Stomach (tissue), 4 donors: ENCODE measurements at regions not wholly inside any gene's neighbourhood (a gene's known extent, or its start where the extent isn't known, plus 50 kb on each side); places are given as distances from the start of the nearest gene placed in this dataset.
"Not testable (repeated sequence)": the region's sequence is repeated elsewhere in the genome, so short reads cannot be mapped to it uniquely, and the experiment has no call there.

ENCODE experiments used
- POLR2A ChIP-seq, 4 donors: fragments of 450-650 bp; IDR thresholded peaks; one replicate each; pipeline ENCODE4 v1.6.1; 2016; ENCODE audit warnings: antibody characterized with exemption in 4 of 4, control low read depth in 2 of 4, mild to moderate bottlenecking in 1 of 4, moderate library complexity in 1 of 4
- TF ChIP-seq, protein P1 (sequence below), 7 experiments: fragments of 450-650 bp in 4 of 7; fragments of 200-600 bp in 3 of 7; sonication (generic) in 3 of 7; IDR thresholded peaks; one replicate each; pipeline ENCODE4 v1.5.1; 2016 to 2019; ENCODE audit warnings: antibody characterized with exemption in 7 of 7, control low read depth in 2 of 7, mild to moderate bottlenecking in 1 of 7

DNA sequence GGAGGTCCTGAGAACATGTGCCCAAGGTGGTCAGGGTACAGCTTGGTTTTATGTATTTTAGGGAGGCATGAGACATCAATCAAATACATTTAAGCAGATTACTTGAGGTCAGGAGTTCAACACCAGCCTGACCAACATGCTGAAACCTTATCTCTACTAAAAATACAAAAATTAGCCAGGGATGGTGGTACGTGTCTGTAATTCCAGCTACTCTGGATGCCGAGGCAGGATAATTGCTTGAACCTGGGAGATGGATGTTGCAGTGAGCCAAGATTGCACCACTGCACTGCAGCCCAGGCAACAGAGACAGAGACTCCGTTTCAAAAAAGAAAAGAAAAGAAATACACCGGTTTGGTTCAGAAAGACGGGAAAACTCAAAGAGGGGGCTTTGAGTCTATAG is 165.9 kb upstream of the ADAMTS19 start:
- TF ChIP-seq, protein P1, sequence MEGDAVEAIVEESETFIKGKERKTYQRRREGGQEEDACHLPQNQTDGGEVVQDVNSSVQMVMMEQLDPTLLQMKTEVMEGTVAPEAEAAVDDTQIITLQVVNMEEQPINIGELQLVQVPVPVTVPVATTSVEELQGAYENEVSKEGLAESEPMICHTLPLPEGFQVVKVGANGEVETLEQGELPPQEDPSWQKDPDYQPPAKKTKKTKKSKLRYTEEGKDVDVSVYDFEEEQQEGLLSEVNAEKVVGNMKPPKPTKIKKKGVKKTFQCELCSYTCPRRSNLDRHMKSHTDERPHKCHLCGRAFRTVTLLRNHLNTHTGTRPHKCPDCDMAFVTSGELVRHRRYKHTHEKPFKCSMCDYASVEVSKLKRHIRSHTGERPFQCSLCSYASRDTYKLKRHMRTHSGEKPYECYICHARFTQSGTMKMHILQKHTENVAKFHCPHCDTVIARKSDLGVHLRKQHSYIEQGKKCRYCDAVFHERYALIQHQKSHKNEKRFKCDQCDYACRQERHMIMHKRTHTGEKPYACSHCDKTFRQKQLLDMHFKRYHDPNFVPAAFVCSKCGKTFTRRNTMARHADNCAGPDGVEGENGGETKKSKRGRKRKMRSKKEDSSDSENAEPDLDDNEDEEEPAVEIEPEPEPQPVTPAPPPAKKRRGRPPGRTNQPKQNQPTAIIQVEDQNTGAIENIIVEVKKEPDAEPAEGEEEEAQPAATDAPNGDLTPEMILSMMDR (IDR thresholded peaks at IDR 0.05) = not testable (repeated sequence)
- not testable (repeated sequence) for TF ChIP-seq POLR2A (IDR thresholded peaks at IDR 0.05)
